ENCODE measurements at regions not wholly inside any gene's neighbourhood (a gene's known extent, or its start where the extent isn't known, plus 50 kb on each side); places are given as distances from the start of the nearest gene placed in this dataset.

DNA sequence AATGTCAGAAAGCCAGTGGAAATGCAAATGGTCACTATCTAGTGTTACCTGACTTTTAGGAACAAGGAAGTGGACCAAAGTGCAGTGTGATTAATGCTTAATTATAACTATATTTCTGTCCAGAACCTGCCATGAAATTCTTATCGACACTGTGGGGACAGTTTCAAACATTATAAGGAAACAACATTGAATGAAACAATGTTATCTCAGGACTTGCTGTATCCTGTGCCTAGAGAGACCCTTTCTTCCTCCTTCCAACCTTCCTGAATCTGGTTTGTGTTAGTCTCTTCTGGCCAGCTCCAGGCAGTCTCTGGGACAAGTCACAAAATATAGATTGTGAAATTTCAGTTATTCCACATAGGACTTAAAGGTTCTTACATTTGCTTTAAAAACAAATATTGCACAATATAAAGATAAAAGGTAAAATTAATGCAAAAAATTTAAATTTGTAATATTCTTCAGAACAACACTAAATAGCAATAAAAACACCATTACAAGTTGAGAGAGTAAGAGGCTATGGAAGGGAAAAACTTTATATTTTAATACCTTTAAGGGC is 203.4 kb downstream of the ZNF674 start:
- no peaks in the 10 kb centered on the region for H3K4me1 Mint-ChIP-seq (ENCODE audit: unreplicated experiment)
- no peaks in the 10 kb centered on the region for H3K27me3 Mint-ChIP-seq (ENCODE audit: unreplicated experiment)
- no peaks in the 10 kb centered on the region for H3K36me3 Mint-ChIP-seq (ENCODE audit: unreplicated experiment)
- no peak for DNase-seq (ENCODE audit: extremely low spot score, unreplicated experiment)
- TF ChIP-seq CTCF (IDR thresholded peaks at IDR 0.05), result no peak
- H3K27ac Mint-ChIP-seq (ENCODE audit: unreplicated experiment), result no peak overlapping the region
- no peak overlapping the region for H3K4me3 Mint-ChIP-seq (ENCODE audit: unreplicated experiment)
- H3K9me3 Mint-ChIP-seq (ENCODE audit: unreplicated experiment), result peaks cover 24% of the 10 kb centered on the region

DNA sequence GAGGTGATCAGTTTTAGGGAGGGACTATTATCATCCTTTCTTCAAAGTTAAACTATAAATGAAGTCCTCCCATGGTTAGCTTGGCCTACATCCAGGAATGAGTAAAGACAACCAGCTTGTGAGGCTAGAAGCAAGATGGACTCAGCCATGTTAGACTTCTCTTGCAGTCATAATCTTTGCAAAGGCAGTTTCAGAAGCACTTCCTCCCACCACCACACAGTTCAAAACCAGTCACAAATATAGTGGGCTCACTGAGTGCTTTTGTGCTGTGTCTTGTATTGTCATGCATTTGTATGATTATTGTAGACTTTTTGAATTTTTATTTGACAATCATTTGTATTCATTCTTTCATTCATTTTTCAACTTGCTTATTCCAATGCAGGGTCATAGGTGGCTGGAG is 204.5 kb downstream of the ZNF674 start:
- Mint-ChIP-seq H3K27me3 (ENCODE audit: unreplicated experiment) (no peaks in the 10 kb centered on the region), H3K4me3 (ENCODE audit: unreplicated experiment) (no peak overlapping the region), H3K4me1 (ENCODE audit: unreplicated experiment) (no peaks in the 10 kb centered on the region), H3K9me3 (ENCODE audit: unreplicated experiment) (peaks cover 23% of the 10 kb centered on the region), H3K27ac (ENCODE audit: unreplicated experiment) (no peak overlapping the region), H3K36me3 (ENCODE audit: unreplicated experiment) (no peaks in the 10 kb centered on the region)
- TF ChIP-seq CTCF (IDR thresholded peaks at IDR 0.05), result no peak
- no peak for DNase-seq (ENCODE audit: extremely low spot score, unreplicated experiment)

DNA sequence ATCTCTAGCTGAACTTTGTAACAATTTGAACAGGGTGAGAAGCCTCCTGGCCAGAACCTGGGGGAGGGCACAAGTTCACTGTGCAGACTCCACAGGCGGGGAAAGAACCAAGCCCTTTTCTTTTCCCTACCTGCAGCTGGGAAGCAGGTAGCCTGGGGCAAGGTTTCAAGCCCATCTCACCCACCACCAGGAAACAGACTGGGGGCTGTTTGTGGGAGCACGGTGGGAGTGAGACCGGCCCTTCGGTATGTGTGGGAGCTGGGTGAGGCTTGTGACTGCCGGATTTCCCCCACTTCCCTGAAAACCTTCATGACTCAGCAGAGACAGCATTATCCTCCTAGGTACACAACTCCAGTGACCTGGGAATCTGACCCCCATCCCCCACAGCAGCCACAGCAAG is 211.7 kb downstream of the ZNF674 start:
- Mint-ChIP-seq H3K9me3 (ENCODE audit: unreplicated experiment) (peaks cover 27% of the 10 kb centered on the region), H3K4me1 (ENCODE audit: unreplicated experiment) (peaks cover 8% of the 10 kb centered on the region), H3K36me3 (ENCODE audit: unreplicated experiment) (no peaks in the 10 kb centered on the region), H3K27ac (ENCODE audit: unreplicated experiment) (no peak overlapping the region), H3K27me3 (ENCODE audit: unreplicated experiment) (no peaks in the 10 kb centered on the region), H3K4me3 (ENCODE audit: unreplicated experiment) (no peak overlapping the region)
- no peak for TF ChIP-seq CTCF (IDR thresholded peaks at IDR 0.05)
- no peak for DNase-seq (ENCODE audit: extremely low spot score, unreplicated experiment)

GRCh38 chrX:46330981-46331380 is 214.2 kb downstream of the ZNF674 start:
- H3K27ac Mint-ChIP-seq (ENCODE audit: unreplicated experiment), result no peak overlapping the region
- peaks cover 31% of the 10 kb centered on the region for H3K4me1 Mint-ChIP-seq (ENCODE audit: unreplicated experiment)
- no peaks in the 10 kb centered on the region for H3K36me3 Mint-ChIP-seq (ENCODE audit: unreplicated experiment)
- H3K4me3 Mint-ChIP-seq (ENCODE audit: unreplicated experiment), result no peak overlapping the region
- no peak for TF ChIP-seq CTCF (IDR thresholded peaks at IDR 0.05)
- H3K27me3 Mint-ChIP-seq (ENCODE audit: unreplicated experiment), result no peaks in the 10 kb centered on the region
- DNase-seq (ENCODE audit: extremely low spot score, unreplicated experiment), result no peak
- H3K9me3 Mint-ChIP-seq (ENCODE audit: unreplicated experiment), result peaks cover 10% of the 10 kb centered on the region

- no peak for TF ChIP-seq CTCF (IDR thresholded peaks at IDR 0.05)
- H3K9me3 Mint-ChIP-seq (ENCODE audit: unreplicated experiment), result peaks cover 8% of the 10 kb centered on the region
- no peaks in the 10 kb centered on the region for H3K27me3 Mint-ChIP-seq (ENCODE audit: unreplicated experiment)
- H3K36me3 Mint-ChIP-seq (ENCODE audit: unreplicated experiment), result no peaks in the 10 kb centered on the region
- no peak overlapping the region for H3K4me3 Mint-ChIP-seq (ENCODE audit: unreplicated experiment)
- peaks cover 36% of the 10 kb centered on the region for H3K4me1 Mint-ChIP-seq (ENCODE audit: unreplicated experiment)
- H3K27ac Mint-ChIP-seq (ENCODE audit: unreplicated experiment), result no peak overlapping the region
- no peak for DNase-seq (ENCODE audit: extremely low spot score, unreplicated experiment)
Measured at GRCh38 chrX:46330513-46330912, 214.7 kb downstream of the ZNF674 start.
